ENCODE measurements at regions not wholly inside any gene's neighbourhood (a gene's known extent, or its start where the extent isn't known, plus 50 kb on each side); places are given as distances from the start of the nearest gene placed in this dataset.

GRCh38 chr4:3674479-3674851 is 91.7 kb upstream of the ADRA2C start:
- TF ChIP-seq CTCF (IDR thresholded peaks at IDR 0.05) = no peak
- no peak for TF ChIP-seq POLR2A (IDR thresholded peaks at IDR 0.05)
- TF ChIP-seq EP300 (IDR thresholded peaks at IDR 0.05) = no peak

Data from ovary (tissue), 3 donors.